ENCODE measurements at regions not wholly inside any gene's neighbourhood (a gene's known extent, or its start where the extent isn't known, plus 50 kb on each side); places are given as distances from the start of the nearest gene placed in this dataset.

DNA sequence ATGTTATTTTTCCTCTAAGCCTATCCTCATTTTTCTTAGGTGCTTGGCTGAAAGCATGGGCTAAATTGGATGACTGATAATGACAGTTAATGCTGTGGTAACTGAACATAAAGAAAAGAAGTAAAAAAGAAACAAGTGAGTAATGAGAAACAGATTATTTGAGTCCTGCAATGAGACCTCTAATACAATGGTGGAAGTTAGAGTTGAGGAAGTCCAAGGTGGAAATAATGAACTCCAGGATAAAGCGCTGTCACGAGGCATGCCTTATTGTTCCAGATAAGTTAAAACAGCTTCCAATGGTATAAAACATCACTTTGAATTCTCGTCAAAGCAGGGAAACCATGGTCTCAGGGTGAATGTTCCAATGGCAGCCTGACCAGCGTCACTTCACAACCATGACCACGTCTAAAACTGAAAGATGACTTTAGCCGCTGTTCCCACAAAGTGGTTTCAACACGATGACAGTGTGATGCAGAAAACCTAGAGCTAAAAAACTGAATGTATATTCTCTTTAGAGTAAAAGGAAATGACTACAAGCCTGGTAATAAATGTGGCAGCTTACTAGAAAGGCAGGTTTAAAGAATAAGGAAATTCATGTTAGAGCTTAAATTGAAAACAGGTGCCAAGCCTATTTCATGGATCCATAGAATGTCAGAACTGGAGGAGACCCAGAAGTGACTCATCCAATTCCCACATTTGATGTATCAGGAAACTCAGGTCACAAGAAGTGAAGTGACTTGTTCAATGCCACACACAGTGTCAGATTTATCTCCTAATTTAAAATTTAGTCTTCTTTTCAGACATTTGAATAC lies 202.6 kb upstream of the GYPA start:
- peak; percentile 58 for DNase-seq (ENCODE audit: low read depth, low spot score)
- in situ Hi-C loops (cut with HindIII; ENCODE audit: low sequenced_read_pairs): no loop called here
- TF ChIP-seq, protein P1, sequence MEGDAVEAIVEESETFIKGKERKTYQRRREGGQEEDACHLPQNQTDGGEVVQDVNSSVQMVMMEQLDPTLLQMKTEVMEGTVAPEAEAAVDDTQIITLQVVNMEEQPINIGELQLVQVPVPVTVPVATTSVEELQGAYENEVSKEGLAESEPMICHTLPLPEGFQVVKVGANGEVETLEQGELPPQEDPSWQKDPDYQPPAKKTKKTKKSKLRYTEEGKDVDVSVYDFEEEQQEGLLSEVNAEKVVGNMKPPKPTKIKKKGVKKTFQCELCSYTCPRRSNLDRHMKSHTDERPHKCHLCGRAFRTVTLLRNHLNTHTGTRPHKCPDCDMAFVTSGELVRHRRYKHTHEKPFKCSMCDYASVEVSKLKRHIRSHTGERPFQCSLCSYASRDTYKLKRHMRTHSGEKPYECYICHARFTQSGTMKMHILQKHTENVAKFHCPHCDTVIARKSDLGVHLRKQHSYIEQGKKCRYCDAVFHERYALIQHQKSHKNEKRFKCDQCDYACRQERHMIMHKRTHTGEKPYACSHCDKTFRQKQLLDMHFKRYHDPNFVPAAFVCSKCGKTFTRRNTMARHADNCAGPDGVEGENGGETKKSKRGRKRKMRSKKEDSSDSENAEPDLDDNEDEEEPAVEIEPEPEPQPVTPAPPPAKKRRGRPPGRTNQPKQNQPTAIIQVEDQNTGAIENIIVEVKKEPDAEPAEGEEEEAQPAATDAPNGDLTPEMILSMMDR (IDR thresholded peaks at IDR 0.05; ENCODE audit: low read depth, low read length): no peak
- H3K4me3 ChIP-seq (ENCODE audit: low read depth, low read length): no peak overlapping the region

- TF ChIP-seq, protein P1 (IDR thresholded peaks at IDR 0.05; ENCODE audit: low read depth, low read length): no peak
- in situ Hi-C loops (cut with HindIII; ENCODE audit: low sequenced_read_pairs): no loop called here
Measured at GRCh38 chr4:144347121-144347520, 206.6 kb upstream of the GYPA start.

DNA sequence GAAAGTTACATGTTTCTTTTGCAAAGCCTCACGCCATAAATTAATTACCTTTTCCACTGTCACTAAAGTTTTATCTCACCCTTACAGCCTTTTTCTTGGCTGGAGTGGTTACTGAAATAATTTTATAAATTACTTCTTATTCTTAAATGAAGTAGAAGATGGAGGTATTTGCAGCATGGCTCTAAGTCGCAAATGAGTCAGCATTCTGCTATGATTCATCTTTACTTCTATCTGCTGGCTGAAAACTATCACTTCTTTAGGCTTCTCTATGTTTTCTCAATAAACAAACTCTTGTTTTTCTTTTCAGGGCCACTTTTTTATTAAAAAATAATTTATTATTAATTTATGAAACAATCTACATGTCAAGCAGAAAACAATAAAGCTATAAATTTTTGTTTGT lies 210.2 kb upstream of the GYPA start:
- no peak overlapping the region for H3K4me3 ChIP-seq (ENCODE audit: low read depth, low read length)
- peak; percentile 64 for DNase-seq (ENCODE audit: low read depth, low spot score)
- TF ChIP-seq, protein P1 (IDR thresholded peaks at IDR 0.05; ENCODE audit: low read depth, low read length): no peak
- in situ Hi-C loops (cut with HindIII; ENCODE audit: low sequenced_read_pairs): no loop called here

More at GRCh38 chr4:144347121-144347520, 206.6 kb upstream of the GYPA start:
- no peak overlapping the region for H3K4me3 ChIP-seq (ENCODE audit: low read depth, low read length)
- DNase-seq (ENCODE audit: low read depth, low spot score): peak; percentile 22

GRCh38 chr4:144351306-144351705 lies 210.8 kb upstream of the GYPA start:
- in situ Hi-C loops (cut with HindIII; ENCODE audit: low sequenced_read_pairs): no loop called here
- TF ChIP-seq, protein P1 (IDR thresholded peaks at IDR 0.05; ENCODE audit: low read depth, low read length): no peak
- H3K4me3 ChIP-seq (ENCODE audit: low read depth, low read length): no peak overlapping the region
- peak; percentile 1 for DNase-seq (ENCODE audit: low read depth, low spot score)

- no peak for DNase-seq (ENCODE audit: low read depth, low spot score)
- TF ChIP-seq, protein P1 (IDR thresholded peaks at IDR 0.05; ENCODE audit: low read depth, low read length): no peak
- no peak overlapping the region for H3K4me3 ChIP-seq (ENCODE audit: low read depth, low read length)
- in situ Hi-C loops (cut with HindIII; ENCODE audit: low sequenced_read_pairs): no loop called here
Measured at GRCh38 chr4:144353292-144353691, 212.8 kb upstream of the GYPA start.

GRCh38 chr4:144355811-144356757 lies 215.6 kb upstream of the GYPA start:
- peak; percentile 99 for DNase-seq (ENCODE audit: low read depth, low spot score)
- TF ChIP-seq, protein P1 (IDR thresholded peaks at IDR 0.05; ENCODE audit: low read depth, low read length): no peak
- H3K4me3 ChIP-seq (ENCODE audit: low read depth, low read length): no peak overlapping the region
- in situ Hi-C loops (cut with HindIII; ENCODE audit: low sequenced_read_pairs): no loop called here
